WERI-Rb-1 (cell line): ENCODE measurements at regions not wholly inside any gene's neighbourhood (a gene's known extent, or its start where the extent isn't known, plus 50 kb on each side); places are given as distances from the start of the nearest gene placed in this dataset.

Experiments
- DNase-seq: peaks from one replicate; pipeline ENCODE4 v3.0.0-alpha.2; 2020
- H3K27ac ChIP-seq: fragments of 250-450 bp; sonication (Bioruptor Pico); 2 replicates; pipeline ENCODE4 v1.5.1; 2020; ENCODE audit warnings: mild to moderate bottlenecking, moderate library complexity
- H3K27me3 ChIP-seq: fragments of 250-450 bp; sonication (Bioruptor Pico); 2 replicates; pipeline ENCODE4 v1.5.1; 2021; ENCODE audit warnings: mild to moderate bottlenecking, low read depth, moderate library complexity; ENCODE audit not compliant: insufficient read depth, severe bottlenecking
- H3K36me3 ChIP-seq: fragments of 250-450 bp; sonication (Bioruptor Pico); 2 replicates; pipeline ENCODE4 v1.5.1; 2020; ENCODE audit warnings: mild to moderate bottlenecking, moderate library complexity
- H3K4me3 ChIP-seq: 2 replicates; pipeline ENCODE4 v1.5.1; 2011; ENCODE audit warnings: low read depth, mild to moderate bottlenecking, control low read depth, low read length
- H3K9me3 ChIP-seq: fragments of 250-450 bp; sonication (Bioruptor Pico); 2 replicates; pipeline ENCODE4 v1.5.1; 2021; ENCODE audit warnings: mild to moderate bottlenecking, moderate library complexity; ENCODE audit not compliant: severe bottlenecking
- CTCF ChIP-seq: IDR thresholded peaks from 2 replicates; pipeline ENCODE4 v1.5.1; 2011; ENCODE audit warnings: low read depth, mild to moderate bottlenecking, control low read depth, inconsistent platforms, low read length

- no peaks in the 10 kb centered on the region for H3K36me3 ChIP-seq
- no peaks in the 10 kb centered on the region for H3K27me3 ChIP-seq
- no peak overlapping the region for H3K4me3 ChIP-seq
- peaks cover 2% of the 10 kb centered on the region for H3K9me3 ChIP-seq
- H3K27ac ChIP-seq, result no peak overlapping the region
- no peak for DNase-seq
- no peak for TF ChIP-seq CTCF
Observed at GRCh38 chr2:137809252-137809651, 155.0 kb upstream of the HNMT start.

GRCh38 chr2:137809837-137810236 is 154.4 kb upstream of the HNMT start:
- DNase-seq, result no peak
- Histone ChIP-seq H3K27ac (no peak overlapping the region), H3K4me3 (no peak overlapping the region), H3K36me3 (no peaks in the 10 kb centered on the region), H3K9me3 (peaks cover 2% of the 10 kb centered on the region), H3K27me3 (no peaks in the 10 kb centered on the region)
- TF ChIP-seq CTCF, result no peak

GRCh38 chr2:137812517-137812916 is 151.8 kb upstream of the HNMT start:
- Histone ChIP-seq H3K9me3 (peaks cover 2% of the 10 kb centered on the region), H3K36me3 (no peaks in the 10 kb centered on the region), H3K4me3 (no peak overlapping the region), H3K27me3 (no peaks in the 10 kb centered on the region), H3K27ac (no peak overlapping the region)
- TF ChIP-seq CTCF, result no peak
- no peak for DNase-seq

- no peak overlapping the region for H3K27ac ChIP-seq
- H3K9me3 ChIP-seq, result peaks cover 2% of the 10 kb centered on the region
- no peaks in the 10 kb centered on the region for H3K36me3 ChIP-seq
- peak; percentile 34 for DNase-seq
- H3K27me3 ChIP-seq, result no peaks in the 10 kb centered on the region
- TF ChIP-seq CTCF, result no peak
- no peak overlapping the region for H3K4me3 ChIP-seq
Observed at GRCh38 chr2:137813176-137813575, 151.1 kb upstream of the HNMT start.

GRCh38 chr2:137817058-137817457 is 147.2 kb upstream of the HNMT start:
- no peak for TF ChIP-seq CTCF
- no peak overlapping the region for H3K27ac ChIP-seq

GRCh38 chr2:137823196-137823595 is 141.1 kb upstream of the HNMT start:
- Histone ChIP-seq H3K4me3 (no peak overlapping the region), H3K9me3 (no peaks in the 10 kb centered on the region), H3K36me3 (no peaks in the 10 kb centered on the region), H3K27me3 (no peaks in the 10 kb centered on the region), H3K27ac (no peak overlapping the region)
- no peak for DNase-seq
- TF ChIP-seq CTCF, result no peak

More at GRCh38 chr2:137817058-137817457, 147.2 kb upstream of the HNMT start:
- H3K27me3 ChIP-seq, result no peaks in the 10 kb centered on the region
- no peaks in the 10 kb centered on the region for H3K36me3 ChIP-seq
- no peak overlapping the region for H3K4me3 ChIP-seq
- DNase-seq, result no peak
- no peaks in the 10 kb centered on the region for H3K9me3 ChIP-seq
